Cerebellar cortex (tissue), 1 donor: ENCODE measurements at regions not wholly inside any gene's neighbourhood (a gene's known extent, or its start where the extent isn't known, plus 50 kb on each side); places are given as distances from the start of the nearest gene placed in this dataset.

ENCODE experiments used
- DNase-seq: peaks from one replicate; pipeline ENCODE4 v3.0.0-alpha.2; 2015; ENCODE audit warnings: low spot score

- peak; percentile 3 for DNase-seq
Observed at GRCh38 chr22:49586873-49587272, 240.8 kb downstream of the BRD1 start.

GRCh38 chr22:49586244-49586748, 241.4 kb downstream of the BRD1 start:
- no peak for DNase-seq

- no peak for DNase-seq
Observed at GRCh38 chr22:49585461-49586243, 242.0 kb downstream of the BRD1 start.

- DNase-seq = no peak
Observed at GRCh38 chr22:49583886-49584505, 243.7 kb downstream of the BRD1 start.

GRCh38 chr22:49583341-49583740, 244.3 kb downstream of the BRD1 start:
- no peak for DNase-seq

GRCh38 chr22:49582678-49583077, 245.0 kb downstream of the BRD1 start:
- DNase-seq = no peak

GRCh38 chr22:49582181-49582580, 245.5 kb downstream of the BRD1 start:
- DNase-seq = peak; percentile 10

- no peak for DNase-seq
Observed at GRCh38 chr22:49580024-49580423, 247.6 kb downstream of the BRD1 start.

GRCh38 chr22:49577168-49578060, 250.3 kb downstream of the BRD1 start:
- DNase-seq = no peak

- no peak for DNase-seq
Observed at GRCh38 chr22:49576241-49577141, 251.2 kb downstream of the BRD1 start.

- DNase-seq = no peak
Observed at GRCh38 chr22:49575703-49576081, 252.0 kb downstream of the BRD1 start.

GRCh38 chr22:49574881-49575702, 252.6 kb downstream of the BRD1 start:
- DNase-seq = no peak

GRCh38 chr22:49574205-49574880, 253.3 kb downstream of the BRD1 start:
- DNase-seq = no peak

GRCh38 chr22:49573109-49573765, 254.4 kb downstream of the BRD1 start:
- no peak for DNase-seq

- DNase-seq = no peak
Observed at GRCh38 chr22:49571326-49571725, 256.3 kb downstream of the BRD1 start.

GRCh38 chr22:49570032-49570848, 257.4 kb downstream of the BRD1 start:
- no peak for DNase-seq

- no peak for DNase-seq
Observed at GRCh38 chr22:49569286-49570031, 258.2 kb downstream of the BRD1 start.
